ENCODE measurements at regions not wholly inside any gene's neighbourhood (a gene's known extent, or its start where the extent isn't known, plus 50 kb on each side); places are given as distances from the start of the nearest gene placed in this dataset.

DNA sequence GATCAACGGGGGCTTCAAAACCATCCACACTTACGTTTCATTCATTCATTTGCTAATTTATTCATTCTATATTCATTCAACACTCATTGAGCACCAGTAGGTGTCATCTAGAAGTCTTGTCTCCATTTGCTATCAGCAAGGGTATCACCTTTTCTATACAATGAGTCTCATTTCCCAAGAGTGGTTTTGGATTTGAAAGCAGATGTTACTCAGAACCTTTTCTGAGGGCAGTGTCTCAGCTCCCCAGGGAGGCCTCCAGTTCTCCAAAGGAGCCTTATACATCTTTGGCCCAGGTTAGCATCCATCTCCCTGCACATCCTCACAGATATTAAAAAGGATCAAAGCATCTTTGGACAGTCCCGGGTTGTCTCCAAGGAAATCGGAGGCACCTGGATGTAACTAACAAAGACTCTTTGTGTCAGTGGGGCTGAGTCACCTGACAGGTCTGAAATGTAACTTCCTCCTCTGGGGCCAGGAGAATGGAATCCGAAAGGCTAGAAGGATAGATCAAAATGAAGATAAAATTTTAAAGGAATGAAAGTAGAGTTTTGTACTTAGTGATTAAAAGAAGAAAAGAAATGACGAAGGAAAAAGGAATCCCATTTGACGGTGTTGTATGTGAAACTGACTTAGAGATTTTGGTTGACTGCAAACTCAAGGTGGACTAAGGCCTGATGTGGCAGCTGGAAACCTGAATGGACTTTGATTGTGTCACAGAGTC, 103.0 kb downstream of the VCPKMT start:
- no peak for DNase-seq (ENCODE audit: extremely low read depth, low read depth)
- TF ChIP-seq, protein P1, sequence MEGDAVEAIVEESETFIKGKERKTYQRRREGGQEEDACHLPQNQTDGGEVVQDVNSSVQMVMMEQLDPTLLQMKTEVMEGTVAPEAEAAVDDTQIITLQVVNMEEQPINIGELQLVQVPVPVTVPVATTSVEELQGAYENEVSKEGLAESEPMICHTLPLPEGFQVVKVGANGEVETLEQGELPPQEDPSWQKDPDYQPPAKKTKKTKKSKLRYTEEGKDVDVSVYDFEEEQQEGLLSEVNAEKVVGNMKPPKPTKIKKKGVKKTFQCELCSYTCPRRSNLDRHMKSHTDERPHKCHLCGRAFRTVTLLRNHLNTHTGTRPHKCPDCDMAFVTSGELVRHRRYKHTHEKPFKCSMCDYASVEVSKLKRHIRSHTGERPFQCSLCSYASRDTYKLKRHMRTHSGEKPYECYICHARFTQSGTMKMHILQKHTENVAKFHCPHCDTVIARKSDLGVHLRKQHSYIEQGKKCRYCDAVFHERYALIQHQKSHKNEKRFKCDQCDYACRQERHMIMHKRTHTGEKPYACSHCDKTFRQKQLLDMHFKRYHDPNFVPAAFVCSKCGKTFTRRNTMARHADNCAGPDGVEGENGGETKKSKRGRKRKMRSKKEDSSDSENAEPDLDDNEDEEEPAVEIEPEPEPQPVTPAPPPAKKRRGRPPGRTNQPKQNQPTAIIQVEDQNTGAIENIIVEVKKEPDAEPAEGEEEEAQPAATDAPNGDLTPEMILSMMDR (IDR thresholded peaks at IDR 0.05; ENCODE audit: low read depth, low read length): no peak

DNA sequence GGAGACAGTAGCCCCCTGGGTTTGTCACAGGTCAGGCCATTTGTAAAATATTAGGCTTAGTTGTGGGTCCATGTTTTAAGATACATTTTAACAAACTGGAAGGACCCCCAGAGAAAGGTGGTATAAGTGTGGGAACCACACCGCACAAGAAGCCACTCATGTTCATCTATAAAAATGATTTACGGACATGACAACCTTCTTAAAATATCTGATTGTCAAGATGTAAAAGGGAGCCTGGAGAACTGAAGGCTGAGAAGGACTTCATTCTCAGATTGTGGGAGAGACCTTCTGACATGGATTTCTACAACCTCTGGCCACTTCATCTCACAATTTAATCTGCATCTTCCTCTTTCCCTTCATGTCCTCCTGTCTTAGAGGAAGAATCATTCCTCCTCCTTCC, 102.4 kb downstream of the VCPKMT start:
- no peak for DNase-seq (ENCODE audit: extremely low read depth, low read depth)
- TF ChIP-seq, protein P1 (IDR thresholded peaks at IDR 0.05; ENCODE audit: low read depth, low read length): no peak

DNA sequence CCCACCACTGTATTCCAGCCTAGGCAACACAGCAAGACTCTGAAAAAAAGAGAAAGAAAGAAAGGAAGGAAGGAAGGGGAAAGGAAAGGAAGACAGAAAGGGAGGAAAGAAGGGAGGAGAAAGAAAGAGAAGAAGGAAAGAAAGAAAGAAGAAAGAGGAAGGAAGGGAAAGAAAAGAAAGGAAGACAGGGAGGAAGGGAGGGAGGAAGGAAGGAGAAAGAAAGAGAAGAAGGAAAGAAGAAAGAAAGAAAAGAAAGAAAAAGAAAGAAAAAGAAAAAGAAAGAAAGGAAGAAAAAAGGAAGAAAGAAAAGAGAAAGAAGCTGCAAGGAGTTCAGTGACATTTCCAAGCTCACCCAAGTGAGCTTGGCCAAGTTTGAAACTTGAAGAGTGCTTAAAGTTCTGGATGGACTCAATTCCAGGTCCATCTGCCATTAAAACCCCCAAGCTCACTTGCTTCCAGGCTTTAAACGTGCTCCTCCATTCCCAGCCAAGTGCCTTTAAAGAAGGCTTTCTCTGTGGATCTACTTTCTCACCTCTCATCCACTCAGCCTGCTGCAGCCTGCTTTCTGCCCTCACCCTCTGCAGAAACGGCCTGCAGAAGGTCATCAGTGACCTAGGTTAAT, 101.5 kb downstream of the VCPKMT start:
- TF ChIP-seq, protein P1 (IDR thresholded peaks at IDR 0.05; ENCODE audit: low read depth, low read length): no peak
- DNase-seq (ENCODE audit: extremely low read depth, low read depth): no peak

DNA sequence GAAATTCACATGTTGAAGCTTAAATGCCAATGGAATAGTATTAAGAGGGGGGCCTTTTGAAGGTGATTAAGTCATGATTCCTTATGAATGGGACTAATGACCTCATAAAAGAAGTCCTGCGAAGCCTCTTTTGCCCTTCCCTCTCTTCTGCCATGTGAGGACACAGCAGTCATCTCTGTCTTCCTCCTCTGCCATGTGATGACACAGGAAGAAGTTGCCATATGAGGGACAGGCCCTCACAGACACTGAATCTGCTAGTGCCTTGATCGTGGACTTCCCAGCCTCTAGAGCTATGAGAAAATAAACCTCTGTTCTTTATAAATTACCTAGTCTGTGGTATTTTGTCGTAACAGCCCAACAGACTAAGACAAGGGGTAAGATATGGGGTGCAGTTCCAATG, 100.7 kb downstream of the VCPKMT start:
- TF ChIP-seq, protein P1 (IDR thresholded peaks at IDR 0.05; ENCODE audit: low read depth, low read length): no peak
- DNase-seq (ENCODE audit: extremely low read depth, low read depth): no peak

DNA sequence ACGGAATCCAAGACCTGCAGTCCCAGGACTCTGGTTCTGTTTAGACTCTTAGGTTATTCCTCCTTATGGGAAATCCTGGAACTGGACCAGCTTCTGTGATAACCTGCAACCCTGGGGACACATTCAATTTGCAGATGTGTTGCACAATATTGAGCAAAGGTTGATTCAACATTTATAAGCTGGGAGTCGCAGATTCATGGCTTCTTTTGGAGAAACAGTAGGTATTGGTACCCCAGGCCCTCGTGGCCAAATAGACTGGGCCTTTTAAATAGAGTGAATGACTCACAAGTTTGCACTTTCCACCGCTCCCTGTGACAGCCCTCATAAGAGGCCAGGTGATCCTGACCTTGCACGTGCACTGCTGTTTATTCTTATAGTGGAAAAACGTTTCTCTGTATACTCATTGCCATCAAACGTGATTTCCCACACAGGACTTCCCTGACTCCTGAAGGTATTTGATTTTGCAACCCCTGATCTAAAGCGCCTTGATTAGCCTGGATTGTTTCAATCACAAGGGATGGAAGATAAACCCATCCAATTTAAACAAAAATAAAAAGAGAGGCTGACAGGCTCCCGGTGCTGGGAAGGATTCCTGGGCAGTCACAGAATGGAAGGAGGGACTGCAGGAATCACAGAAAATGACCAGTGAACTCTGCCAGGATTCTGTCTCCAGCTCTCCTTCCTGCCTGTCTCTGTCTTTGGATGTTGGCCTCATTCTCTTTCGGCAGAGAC, 98.0 kb downstream of the VCPKMT start:
- TF ChIP-seq, protein P1 (IDR thresholded peaks at IDR 0.05; ENCODE audit: low read depth, low read length): no peak
- DNase-seq (ENCODE audit: extremely low read depth, low read depth): no peak

DNA sequence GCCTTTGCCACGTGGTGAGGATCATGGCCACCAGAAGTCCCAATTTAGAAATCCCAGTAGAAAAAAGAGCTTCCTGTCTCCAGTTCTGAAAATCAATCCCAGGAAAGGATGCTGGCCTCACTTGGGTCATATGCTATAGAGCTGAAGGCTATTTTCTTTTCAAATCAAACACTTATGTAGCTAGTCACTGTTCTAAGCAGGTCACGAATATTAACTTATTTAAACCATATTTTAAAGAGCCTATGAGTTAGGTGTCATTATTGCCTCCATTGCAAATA, 97.5 kb downstream of the VCPKMT start:
- TF ChIP-seq, protein P1 (IDR thresholded peaks at IDR 0.05; ENCODE audit: low read depth, low read length): no peak
- DNase-seq (ENCODE audit: extremely low read depth, low read depth): no peak

DNA sequence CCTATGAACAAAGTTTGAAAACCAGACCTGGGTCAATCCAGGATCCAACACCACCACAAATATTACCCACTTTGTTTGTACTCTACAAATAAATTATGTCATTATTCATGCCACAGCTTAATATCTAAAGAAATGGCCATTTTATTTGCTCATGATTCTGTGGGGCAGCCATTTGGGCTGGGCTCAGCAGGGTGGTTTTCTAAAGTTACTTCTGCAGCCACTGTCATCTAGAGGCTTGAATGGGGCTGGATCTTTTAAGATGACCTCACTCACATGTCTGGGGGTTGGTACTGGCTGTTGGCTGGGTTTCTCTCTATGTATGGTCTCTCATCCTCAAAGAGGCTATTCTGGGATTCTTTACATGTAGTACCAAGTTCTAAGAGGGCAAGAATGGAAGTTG, 96.2 kb downstream of the VCPKMT start:
- TF ChIP-seq, protein P1 (IDR thresholded peaks at IDR 0.05; ENCODE audit: low read depth, low read length): no peak
- no peak for DNase-seq (ENCODE audit: extremely low read depth, low read depth)
